Loucy (cell line): ENCODE measurements at regions not wholly inside any gene's neighbourhood (a gene's known extent, or its start where the extent isn't known, plus 50 kb on each side); places are given as distances from the start of the nearest gene placed in this dataset.

Source experiments
- H2AFZ ChIP-seq: fragments of 200-600 bp; sonication (generic); 2 replicates; pipeline ENCODE4 v1.6.0; 2016; ENCODE audit warnings: antibody characterized with exemption, mild to moderate bottlenecking, low read length, moderate library complexity
- H3F3A ChIP-seq: fragments of 200-600 bp; 2 replicates; pipeline ENCODE4 v1.6.0; 2016; ENCODE audit warnings: antibody characterized with exemption, low read depth, mild to moderate bottlenecking
- H3K27me3 ChIP-seq: fragments of 200-600 bp; sonication (generic); 2 replicates; pipeline ENCODE4 v1.6.1; 2014; ENCODE audit warnings: low read length, mild to moderate bottlenecking; ENCODE audit not compliant: insufficient read depth, poor library complexity, severe bottlenecking
- H3K36me3 ChIP-seq: fragments of 200-600 bp; sonication (generic); 2 replicates; pipeline ENCODE4 v1.6.1; 2016; ENCODE audit warnings: low read length; ENCODE audit not compliant: insufficient read depth
- H3K4me1 ChIP-seq: fragments of 200-600 bp; sonication (generic); 2 replicates; pipeline ENCODE4 v1.5.1; 2014; ENCODE audit warnings: low read length, mild to moderate bottlenecking; ENCODE audit not compliant: insufficient read depth, poor library complexity, severe bottlenecking
- H3K4me2 ChIP-seq: fragments of 200-600 bp; sonication (generic); 2 replicates; pipeline ENCODE4 v1.6.0; 2014; ENCODE audit warnings: antibody characterized with exemption, low read length, low read depth, mild to moderate bottlenecking; ENCODE audit not compliant: poor library complexity, severe bottlenecking
- H3K4me3 ChIP-seq: fragments of 200-600 bp; sonication (generic); 2 replicates; pipeline ENCODE4 v1.5.1; 2014; ENCODE audit warnings: low read length, mild to moderate bottlenecking, mixed read lengths; ENCODE audit not compliant: poor library complexity, severe bottlenecking
- H3K79me2 ChIP-seq: fragments of 200-600 bp; sonication (generic); 2 replicates; pipeline ENCODE4 v1.6.1; 2014; ENCODE audit warnings: low read length; ENCODE audit not compliant: insufficient read depth
- H3K9ac ChIP-seq: fragments of 200-600 bp; sonication (generic); 2 replicates; pipeline ENCODE4 v1.6.0; 2014; ENCODE audit warnings: mild to moderate bottlenecking, low read depth, low read length, moderate library complexity; ENCODE audit not compliant: poor library complexity, severe bottlenecking
- H3K9me2 ChIP-seq: fragments of 200-600 bp; sonication (generic); replicated peaks from 2 replicates; pipeline ENCODE4 v1.6.1; 2016; ENCODE audit warnings: low read depth, low read length, mixed read lengths
- H3K9me3 ChIP-seq: fragments of 200-600 bp; sonication (generic); 2 replicates; pipeline ENCODE4 v1.6.1; 2014; ENCODE audit warnings: mild to moderate bottlenecking, antibody characterized with exemption, low read length, low read depth; ENCODE audit not compliant: insufficient read depth
- H4K20me1 ChIP-seq: fragments of 200-600 bp; sonication (generic); 2 replicates; pipeline ENCODE4 v1.6.0; 2014; ENCODE audit warnings: antibody characterized with exemption, low read length, mild to moderate bottlenecking; ENCODE audit not compliant: insufficient read depth, poor library complexity, severe bottlenecking
- CTCF ChIP-seq: fragments of 200-600 bp; sonication (generic); conservative IDR thresholded peaks from 2 replicates; pipeline ENCODE4 v1.5.1; 2014; ENCODE audit warnings: mild to moderate bottlenecking, antibody characterized with exemption, low read length
- EZH2phosphoT487 ChIP-seq: fragments of 200-600 bp; IDR thresholded peaks from 2 replicates; pipeline ENCODE4 v1.6.1; 2018; ENCODE audit warnings: antibody characterized with exemption, mild to moderate bottlenecking, moderate library complexity, borderline replicate concordance

- H3F3A ChIP-seq, result no peaks in the 10 kb centered on the region
- H3K79me2 ChIP-seq, result no peaks in the 10 kb centered on the region
- H2AFZ ChIP-seq, result no peak overlapping the region
- no peaks in the 10 kb centered on the region for H3K9me2 ChIP-seq
- no peaks in the 10 kb centered on the region for H4K20me1 ChIP-seq
- no peaks in the 10 kb centered on the region for H3K36me3 ChIP-seq
- H3K4me3 ChIP-seq, result no peak overlapping the region
- no peak for TF ChIP-seq EZH2phosphoT487
- TF ChIP-seq CTCF, result peak; percentile 74
- no peaks in the 10 kb centered on the region for H3K4me1 ChIP-seq
- no peaks in the 10 kb centered on the region for H3K9me3 ChIP-seq
- no peaks in the 10 kb centered on the region for H3K27me3 ChIP-seq
- H3K9ac ChIP-seq, result no peak overlapping the region
- H3K4me2 ChIP-seq, result no peak overlapping the region
Observed at GRCh38 chr9:11319538-11319937, 706.7 kb upstream of the PTPRD start.

- Histone ChIP-seq H2AFZ (no peak overlapping the region), H3K36me3 (no peaks in the 10 kb centered on the region), H3K4me1 (no peaks in the 10 kb centered on the region), H3K79me2 (no peaks in the 10 kb centered on the region), H3K4me3 (no peak overlapping the region), H4K20me1 (no peaks in the 10 kb centered on the region), H3K4me2 (no peak overlapping the region), H3K9me2 (no peaks in the 10 kb centered on the region), H3K9me3 (no peaks in the 10 kb centered on the region), H3F3A (no peaks in the 10 kb centered on the region), H3K27me3 (no peaks in the 10 kb centered on the region), H3K9ac (no peak overlapping the region)
- no peak for TF ChIP-seq CTCF
- no peak for TF ChIP-seq EZH2phosphoT487
Observed at GRCh38 chr9:11320989-11321388, 708.2 kb upstream of the PTPRD start.

GRCh38 chr9:11323457-11323856 lies 710.7 kb upstream of the PTPRD start:
- Histone ChIP-seq H3K27me3 (no peaks in the 10 kb centered on the region), H3K9ac (no peak overlapping the region), H3K9me2 (no peaks in the 10 kb centered on the region), H3K79me2 (no peaks in the 10 kb centered on the region), H2AFZ (no peak overlapping the region), H3K4me3 (no peak overlapping the region), H3K4me2 (no peak overlapping the region), H3K4me1 (no peaks in the 10 kb centered on the region), H3F3A (no peaks in the 10 kb centered on the region), H4K20me1 (no peaks in the 10 kb centered on the region), H3K36me3 (no peaks in the 10 kb centered on the region), H3K9me3 (no peaks in the 10 kb centered on the region)
- TF ChIP-seq CTCF (no peak), EZH2phosphoT487 (no peak)
